Endothelial cell of umbilical vein (primary cell): ENCODE measurements at regions not wholly inside any gene's neighbourhood (a gene's known extent, or its start where the extent isn't known, plus 50 kb on each side); places are given as distances from the start of the nearest gene placed in this dataset.

Source experiments
- BruUV-seq: library from RNA; stranded (reverse); fragments of 400-500 nt; replicated peaks from 2 replicates; lab custom pipeline; 2021; lab: Mats Ljungman, UMichigan
- CTCF ChIA-PET: fragments of 300-600, 350-600 bp; sonication (Branson Sonifier 250); formaldehyde crosslinking; loops from one replicate; lab custom pipeline; 2021; ENCODE audit warnings: antibody characterized with exemption, inconsistent platforms; lab: Charles Lee
- POLR2A ChIA-PET: fragments of 300-600, 350-600 bp; sonication (Branson Sonifier 250); formaldehyde crosslinking; loops from one replicate; lab custom pipeline; 2021; ENCODE audit warnings: antibody characterized with exemption, inconsistent platforms; lab: Charles Lee
- DNase-seq: peaks from one replicate; pipeline ENCODE4 v3.0.0-alpha.2; 2011; ENCODE audit warnings: low read depth, low spot score
- FAIRE-seq: peaks from 2 replicates; lab custom pipeline; 2011; peaks lifted over from hg19 to GRCh38; lab: Jason Lieb, UNC
- H2AFZ ChIP-seq: 2 replicates; pipeline ENCODE4 v1.6.0; 2012; ENCODE audit warnings: low read depth, low read length, control low read depth, inconsistent platforms
- H3K27ac ChIP-seq: 2 replicates; pipeline ENCODE4 v1.5.1; 2011; ENCODE audit warnings: low read depth, mild to moderate bottlenecking, control low read depth, low read length, moderate library complexity; ENCODE audit not compliant: insufficient read depth
- H3K27me3 ChIP-seq, 2 experiments: 2 replicates each; pipeline versions ENCODE4 v1.6.0 to v1.6.1; 2011; ENCODE audit warnings: low read length in 2 of 2, mixed read lengths in 1 of 2; ENCODE audit not compliant: control insufficient read depth in 2 of 2, insufficient read depth in 2 of 2
- H3K36me3 ChIP-seq, 2 experiments: 2 replicates in 1 of 2; 3 replicates in 1 of 2; pipeline ENCODE4 v1.5.1; 2011; ENCODE audit warnings: low read length in 2 of 2, mild to moderate bottlenecking in 1 of 2, moderate library complexity in 1 of 2; ENCODE audit not compliant: control insufficient read depth in 2 of 2, insufficient read depth in 2 of 2; ENCODE audit errors: extremely low read depth in 1 of 2
- H3K4me1 ChIP-seq: 3 replicates; pipeline ENCODE4 v1.5.1; 2011; ENCODE audit warnings: mild to moderate bottlenecking, low read length; ENCODE audit not compliant: control insufficient read depth, insufficient read depth; ENCODE audit errors: extremely low read depth
- H3K4me2 ChIP-seq: 2 replicates; pipeline ENCODE4 v1.6.1; 2011; ENCODE audit warnings: low read length, control low read depth, mixed read lengths; ENCODE audit not compliant: insufficient read depth
- H3K4me3 ChIP-seq, 3 experiments: fragments of 200-600 bp in 1 of 3; sonication (generic), shearing (Covaris generic) in 1 of 3; replicated peaks in 1 of 3; 2 replicates each; pipeline ENCODE4 v1.5.1; 2011 to 2016; ENCODE audit warnings: control low read depth in 3 of 3, low read length in 3 of 3, mild to moderate bottlenecking in 2 of 3, inconsistent platforms in 1 of 3, low read depth in 1 of 3, moderate library complexity in 1 of 3; ENCODE audit not compliant: insufficient read depth in 1 of 3
- H3K79me2 ChIP-seq: 2 replicates; pipeline ENCODE4 v1.6.0; 2012; ENCODE audit warnings: low read length, inconsistent platforms; ENCODE audit not compliant: control insufficient read depth, insufficient read depth
- H3K9ac ChIP-seq: replicated peaks from 2 replicates; pipeline ENCODE3; 2011; ENCODE audit warnings: low read length, control low read depth; ENCODE audit not compliant: insufficient read depth; ENCODE audit errors: extremely low read depth
- H3K9me1 ChIP-seq: replicated peaks from 3 replicates; pipeline ENCODE4 v1.6.0; 2011; ENCODE audit warnings: mild to moderate bottlenecking, low read length; ENCODE audit not compliant: control insufficient read depth, insufficient read depth; ENCODE audit errors: extremely low read depth
- H3K9me3 ChIP-seq: replicated peaks from 2 replicates; pipeline ENCODE4 v1.5.1; 2012; ENCODE audit warnings: low read length, inconsistent platforms; ENCODE audit not compliant: control insufficient read depth, insufficient read depth
- H4K20me1 ChIP-seq: replicated peaks from 2 replicates; pipeline ENCODE3; 2011; ENCODE audit warnings: mild to moderate bottlenecking, low read length; ENCODE audit not compliant: control insufficient read depth, insufficient read depth; ENCODE audit errors: extremely low read depth
- EZH2 ChIP-seq: IDR thresholded peaks from 2 replicates; pipeline ENCODE4 v1.6.1; 2012; ENCODE audit warnings: borderline replicate concordance, low read depth, mild to moderate bottlenecking, moderate library complexity, low read length, inconsistent platforms; ENCODE audit not compliant: severe bottlenecking
- FOS ChIP-seq: IDR thresholded peaks from 2 replicates; pipeline ENCODE4 v1.6.1; 2011; ENCODE audit warnings: mild to moderate bottlenecking, low read length, moderate library complexity, borderline replicate concordance; ENCODE audit not compliant: insufficient read depth
- GATA2 ChIP-seq: IDR thresholded peaks from 2 replicates; pipeline ENCODE4 v1.7.0; 2011; ENCODE audit warnings: low read depth, mild to moderate bottlenecking, moderate library complexity, mixed read lengths, low read length; ENCODE audit not compliant: insufficient read length, insufficient read depth
- JUN ChIP-seq: IDR thresholded peaks from 2 replicates; pipeline ENCODE4 v1.6.1; 2011; ENCODE audit warnings: borderline replicate concordance, low read depth; ENCODE audit not compliant: insufficient read length, insufficient read depth
- MYC ChIP-seq: IDR thresholded peaks from one replicate; pipeline ENCODE4 v1.6.1; 2011; ENCODE audit warnings: mild to moderate bottlenecking, low read depth, low read length
- POLR2A ChIP-seq: IDR thresholded peaks from 2 replicates; pipeline ENCODE4 v1.6.1; 2012; ENCODE audit warnings: low read depth, mild to moderate bottlenecking, control low read depth, low read length
- POLR2AphosphoS5 ChIP-seq: IDR thresholded peaks from 2 replicates; pipeline ENCODE4 v1.6.1; 2012; ENCODE audit warnings: low read depth, mild to moderate bottlenecking, control low read depth, low read length, moderate library complexity; ENCODE audit not compliant: insufficient read depth
- dilution Hi-C: fragments of 300-500 bp; cut with MboI; formaldehyde crosslinking; loops from one replicate; pipeline ENCODE4 v1.15.0; 2019; ENCODE audit warnings: low sequenced_read_pairs; ENCODE audit not compliant: extremely low pct_ligation_motif_present
- intact Hi-C: fragments of 100-400 bp; cut with micrococcal nuclease; formaldehyde crosslinking; loops from one replicate; pipeline ENCODE4 v1.10.0; 2022
- TF ChIP-seq, protein P1 (sequence below): IDR thresholded peaks from 2 replicates; pipeline ENCODE4 v1.6.1; 2011; ENCODE audit not compliant: insufficient read depth, insufficient read length
- TF ChIP-seq, protein P2 (sequence below), 2 donors: IDR thresholded peaks; 1 replicate in 1 of 2; 2 replicates in 1 of 2; pipeline ENCODE4 v1.5.1; 2011; ENCODE audit warnings: low read length in 2 of 2, mild to moderate bottlenecking in 2 of 2, moderate library complexity in 2 of 2, control low read depth in 1 of 2, inconsistent platforms in 1 of 2, low read depth in 1 of 2; ENCODE audit not compliant: insufficient read depth in 1 of 2; ENCODE audit errors: extremely low read depth in 1 of 2

DNA sequence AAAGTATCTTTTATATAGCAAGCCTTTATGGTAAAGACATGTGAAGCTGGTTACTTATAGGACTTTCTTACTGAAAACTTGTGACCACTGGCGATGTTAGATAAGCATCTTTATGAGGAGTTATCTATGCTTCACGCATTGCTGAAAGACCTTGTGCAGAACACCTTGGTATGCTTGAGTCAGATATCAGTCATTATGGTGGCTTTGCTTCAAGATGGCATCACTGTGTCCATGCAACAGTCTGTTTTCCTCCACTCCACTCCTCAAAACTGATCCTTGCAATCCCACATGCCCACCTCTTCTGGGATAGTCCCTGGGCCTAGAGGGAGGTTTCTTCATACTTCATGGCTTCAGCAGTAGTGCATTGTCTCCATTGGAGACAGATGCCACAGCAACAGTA, 656.3 kb downstream of the ZNF385D start:
- TF ChIP-seq GATA2, result no peak
- TF ChIP-seq FOS, result no peak
- TF ChIP-seq, protein P1, sequence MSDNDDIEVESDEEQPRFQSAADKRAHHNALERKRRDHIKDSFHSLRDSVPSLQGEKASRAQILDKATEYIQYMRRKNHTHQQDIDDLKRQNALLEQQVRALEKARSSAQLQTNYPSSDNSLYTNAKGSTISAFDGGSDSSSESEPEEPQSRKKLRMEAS, result no peak
- no peak for TF ChIP-seq POLR2AphosphoS5
- no peak for TF ChIP-seq EZH2
- no peak for TF ChIP-seq POLR2A
- no peak for TF ChIP-seq JUN
- no peak for TF ChIP-seq MYC
- TF ChIP-seq, protein P2, sequence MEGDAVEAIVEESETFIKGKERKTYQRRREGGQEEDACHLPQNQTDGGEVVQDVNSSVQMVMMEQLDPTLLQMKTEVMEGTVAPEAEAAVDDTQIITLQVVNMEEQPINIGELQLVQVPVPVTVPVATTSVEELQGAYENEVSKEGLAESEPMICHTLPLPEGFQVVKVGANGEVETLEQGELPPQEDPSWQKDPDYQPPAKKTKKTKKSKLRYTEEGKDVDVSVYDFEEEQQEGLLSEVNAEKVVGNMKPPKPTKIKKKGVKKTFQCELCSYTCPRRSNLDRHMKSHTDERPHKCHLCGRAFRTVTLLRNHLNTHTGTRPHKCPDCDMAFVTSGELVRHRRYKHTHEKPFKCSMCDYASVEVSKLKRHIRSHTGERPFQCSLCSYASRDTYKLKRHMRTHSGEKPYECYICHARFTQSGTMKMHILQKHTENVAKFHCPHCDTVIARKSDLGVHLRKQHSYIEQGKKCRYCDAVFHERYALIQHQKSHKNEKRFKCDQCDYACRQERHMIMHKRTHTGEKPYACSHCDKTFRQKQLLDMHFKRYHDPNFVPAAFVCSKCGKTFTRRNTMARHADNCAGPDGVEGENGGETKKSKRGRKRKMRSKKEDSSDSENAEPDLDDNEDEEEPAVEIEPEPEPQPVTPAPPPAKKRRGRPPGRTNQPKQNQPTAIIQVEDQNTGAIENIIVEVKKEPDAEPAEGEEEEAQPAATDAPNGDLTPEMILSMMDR (IDR thresholded peaks at IDR 0.05; ENCODE audit: extremely low read depth in 1 of 2, insufficient read depth in 1 of 2, low read depth in 1 of 2, low read length in 2 of 2), result no peak
- no peaks in the 10 kb centered on the region for H3K9me1 ChIP-seq
- ChIA-PET POLR2A (no interaction called here), CTCF (no interaction called here)
- intact Hi-C loops (no loop called here), dilution Hi-C loops (no loop called here)
- no peak overlapping the region for H3K4me2 ChIP-seq
- no peaks in the 10 kb centered on the region for H3K4me1 ChIP-seq
- H3K9me3 ChIP-seq, result no peaks in the 10 kb centered on the region
- FAIRE-seq, result no peak
- H3K27me3 ChIP-seq, result no peaks in the 10 kb centered on the region
- H3K9ac ChIP-seq, result no peak overlapping the region
- H4K20me1 ChIP-seq, result no peaks in the 10 kb centered on the region
- no peak for DNase-seq
- H3K79me2 ChIP-seq, result no peaks in the 10 kb centered on the region
- BruUV-seq, result no TSS peak
- no peaks in the 10 kb centered on the region for H3K36me3 ChIP-seq
- H2AFZ ChIP-seq, result no peak overlapping the region
- no peak overlapping the region for H3K4me3 ChIP-seq
- no peak overlapping the region for H3K27ac ChIP-seq
